Small intestine (tissue), 7 donors: ENCODE measurements at regions not wholly inside any gene's neighbourhood (a gene's known extent, or its start where the extent isn't known, plus 50 kb on each side); places are given as distances from the start of the nearest gene placed in this dataset.

Experiments
- DNase-seq, 2 donors: peaks; one replicate each; pipeline versions ENCODE4 v3.0.0 to v3.0.0-alpha.2; 2013
- FAIRE-seq: peaks from 2 replicates; lab custom pipeline; 2012; peaks lifted over from hg19 to GRCh38; lab: Jason Lieb, UNC
- H3K27ac ChIP-seq, 3 donors: one replicate each; pipeline ENCODE4 v1.5.1; 2013; ENCODE audit warnings: low read length in 2 of 3, mild to moderate bottlenecking in 2 of 3, control low read depth in 1 of 3, inconsistent platforms in 1 of 3, low read depth in 1 of 3, moderate library complexity in 1 of 3
- H3K27me3 ChIP-seq, 3 donors: one replicate each; pipeline ENCODE4 v1.6.1; 2013; ENCODE audit warnings: low read length in 3 of 3, inconsistent platforms in 1 of 3; ENCODE audit not compliant: control insufficient read depth in 3 of 3, insufficient read depth in 3 of 3
- H3K36me3 ChIP-seq, 3 donors: one replicate each; pipeline ENCODE4 v1.6.1; 2013; ENCODE audit warnings: low read length in 3 of 3, inconsistent platforms in 1 of 3, low read depth in 1 of 3, mild to moderate bottlenecking in 1 of 3, moderate library complexity in 1 of 3; ENCODE audit not compliant: control insufficient read depth in 3 of 3, insufficient read depth in 2 of 3
- H3K4me1 ChIP-seq, 3 donors: one replicate each; pipeline ENCODE4 v1.6.1; 2013; ENCODE audit warnings: low read length in 2 of 3, inconsistent platforms in 1 of 3, low read depth in 1 of 3, mild to moderate bottlenecking in 1 of 3, moderate library complexity in 1 of 3; ENCODE audit not compliant: control insufficient read depth in 3 of 3, insufficient read depth in 2 of 3
- H3K4me3 ChIP-seq, 3 donors: one replicate each; pipeline ENCODE4 v1.5.1; 2013; ENCODE audit warnings: low read length in 3 of 3, control low read depth in 1 of 3, inconsistent platforms in 1 of 3, low read depth in 1 of 3, mild to moderate bottlenecking in 1 of 3, moderate library complexity in 1 of 3
- H3K9me3 ChIP-seq, 2 donors: one replicate each; pipeline ENCODE4 v1.6.1; 2013; ENCODE audit warnings: low read depth in 1 of 2, low read length in 1 of 2; ENCODE audit not compliant: control insufficient read depth in 2 of 2, insufficient read depth in 1 of 2
- WGBS, 3 donors: extraction: QIAGEN DNeasy Blood & Tissue Kit; methylation state at CpG; one replicate each; pipeline ENCODE4 v1.1.7; 2013; 5-methylcytosine and 5-hydroxymethylcytosine counted together
- donor health status: healthy with polysubstance abuse.
- donor health status: control.
- donor health status: control.
- donor health status: Bipolar disorder and iron deficiency.
- donor health status: healthy.

- H3K4me3 ChIP-seq = no peak overlapping the region
- H3K4me1 ChIP-seq = no peaks in the 10 kb centered on the region
- no peak for DNase-seq
- 34 to 64% (median 48%) methylated on average over 8 to 9 of the region's 9 CpGs for WGBS, 3 donors
- H3K9me3 ChIP-seq = no peaks in the 10 kb centered on the region
- no peaks in the 10 kb centered on the region for H3K36me3 ChIP-seq
- no peak for FAIRE-seq
- no peaks in the 10 kb centered on the region for H3K27me3 ChIP-seq
- no peak overlapping the region for H3K27ac ChIP-seq
These were observed 119.9 kb upstream of the ATP2B2 start for GRCh38 chr3:10625323-10625722.

DNA sequence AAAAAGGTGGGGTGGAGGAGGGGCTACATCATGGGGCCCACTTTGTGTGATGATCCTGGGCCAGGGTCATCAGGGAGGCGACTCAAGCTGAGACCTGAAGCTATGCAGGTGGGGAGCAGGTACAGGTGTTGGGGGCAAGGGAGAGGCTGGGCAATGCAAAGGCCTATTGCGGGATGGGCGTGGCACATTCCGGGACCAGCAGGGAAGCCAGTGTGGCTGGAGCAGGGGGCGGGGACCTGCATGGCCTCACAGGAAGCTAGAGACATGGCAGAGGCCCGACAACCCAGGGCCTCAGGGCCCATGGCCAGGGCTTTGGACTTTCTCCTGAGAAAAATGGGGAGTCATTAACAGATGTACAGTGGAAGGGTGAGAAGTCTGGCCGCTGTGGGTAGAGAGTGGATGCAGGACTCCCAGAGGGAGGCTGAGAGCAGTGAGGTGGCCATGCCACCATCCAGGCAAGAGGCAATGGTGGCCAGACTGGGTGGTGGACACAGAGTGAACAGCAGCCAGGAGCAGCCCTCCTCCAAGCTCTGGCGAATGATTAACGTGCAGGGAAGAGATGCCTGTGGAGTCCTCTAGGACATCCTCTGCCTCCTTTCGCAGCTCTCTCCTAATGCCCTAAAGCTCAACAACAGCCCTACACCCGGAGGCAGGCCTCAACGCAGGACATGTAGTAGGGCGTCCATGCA is 122.6 kb upstream of the ATP2B2 start:
- FAIRE-seq = no peak
- Histone ChIP-seq H3K4me3 (no peak overlapping the region), H3K36me3 (no peaks in the 10 kb centered on the region), H3K4me1 (no peaks in the 10 kb centered on the region), H3K27me3 (no peaks in the 10 kb centered on the region), H3K27ac (no peak overlapping the region), H3K9me3 (no peaks in the 10 kb centered on the region)
- DNase-seq = peak; percentile 1 to 5
- 43 to 58% (median 53%) methylated on average over 13 of the region's 13 CpGs for WGBS, 3 donors

DNA sequence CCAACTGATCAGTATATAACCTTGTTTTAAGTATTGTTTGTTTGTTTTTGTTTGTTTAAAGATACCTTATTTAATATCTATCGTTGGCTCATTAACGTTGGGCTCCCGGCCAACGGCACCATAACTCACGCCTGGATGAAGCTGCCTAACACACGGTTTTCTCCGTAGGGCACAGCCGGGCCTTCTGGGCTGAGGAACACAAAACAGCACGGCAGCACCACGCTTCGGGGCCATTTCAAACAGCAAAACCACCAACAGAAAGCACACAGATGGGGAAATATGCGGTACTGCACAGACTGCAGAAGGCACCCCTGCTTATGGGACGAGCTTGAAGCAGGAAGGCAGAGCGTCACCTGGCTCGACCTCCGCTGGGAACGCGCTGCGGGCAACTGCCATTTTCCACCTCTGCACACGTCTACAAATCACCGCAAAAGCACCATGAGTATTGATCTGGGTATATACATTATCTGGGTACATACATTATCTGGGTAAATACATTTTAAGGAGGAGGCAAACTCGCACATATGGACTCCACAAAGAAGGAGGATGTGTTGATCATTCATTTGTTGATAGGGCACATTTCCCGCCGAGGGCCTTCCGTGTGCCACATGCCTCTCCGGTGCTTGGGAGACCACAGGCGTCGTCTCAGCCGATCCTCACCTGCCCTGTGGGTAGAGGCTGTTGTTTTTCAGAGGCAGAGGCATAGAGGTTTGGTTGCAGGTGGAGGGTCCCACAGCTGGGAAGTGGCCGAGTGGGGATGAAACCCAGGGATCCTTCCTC is 123.7 kb upstream of the ATP2B2 start:
- WGBS, 3 donors = 68 to 85% (median 70%) methylated on average over 30 of the region's 30 CpGs
- Histone ChIP-seq H3K27me3 (no peaks in the 10 kb centered on the region), H3K36me3 (no peaks in the 10 kb centered on the region), H3K4me3 (no peak overlapping the region), H3K9me3 (no peaks in the 10 kb centered on the region), H3K27ac (no peak overlapping the region), H3K4me1 (no peaks in the 10 kb centered on the region)
- no peak for FAIRE-seq
- no peak for DNase-seq

- 76 to 87% (median 83%) methylated on average over 7 of the region's 7 CpGs for WGBS, 3 donors
- no peaks in the 10 kb centered on the region for H3K9me3 ChIP-seq
- no peak overlapping the region for H3K4me3 ChIP-seq
- H3K36me3 ChIP-seq = no peaks in the 10 kb centered on the region
- no peaks in the 10 kb centered on the region for H3K27me3 ChIP-seq
- no peak for FAIRE-seq
- no peak overlapping the region for H3K27ac ChIP-seq
- DNase-seq = no peak
- no peaks in the 10 kb centered on the region for H3K4me1 ChIP-seq
These were observed 124.3 kb upstream of the ATP2B2 start for GRCh38 chr3:10629671-10630040.

DNA sequence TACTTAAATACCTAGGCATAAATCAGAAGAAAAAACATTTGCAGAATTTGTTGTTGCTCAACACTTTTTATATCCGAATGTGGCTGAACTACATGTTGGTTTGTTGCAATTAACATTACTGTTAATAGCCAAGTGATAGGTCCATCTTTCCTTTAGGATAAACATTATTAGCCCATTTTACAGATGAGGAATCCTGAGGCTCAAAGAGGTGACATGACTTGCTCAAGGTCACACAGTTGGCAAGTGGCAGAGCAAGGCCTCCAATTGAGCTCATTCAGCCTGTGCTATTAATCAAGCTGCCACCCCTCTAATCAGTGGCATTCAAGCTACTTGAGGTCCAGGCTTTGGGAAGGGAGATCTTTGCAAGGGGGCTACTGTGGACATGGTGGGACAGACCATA is 125.8 kb upstream of the ATP2B2 start:
- Histone ChIP-seq H3K4me3 (no peak overlapping the region), H3K27me3 (no peaks in the 10 kb centered on the region), H3K9me3 (no peaks in the 10 kb centered on the region), H3K4me1 (no peaks in the 10 kb centered on the region), H3K27ac (no peak overlapping the region), H3K36me3 (no peaks in the 10 kb centered on the region)
- DNase-seq (no peak), FAIRE-seq (no peak)
- 86 to 95% (median 88%) methylated on average over 1 of the region's 1 CpG for WGBS, 3 donors

GRCh38 chr3:10632125-10632524 is 126.7 kb upstream of the ATP2B2 start:
- no peak for FAIRE-seq
- Histone ChIP-seq H3K4me1 (no peaks in the 10 kb centered on the region), H3K27me3 (no peaks in the 10 kb centered on the region), H3K36me3 (no peaks in the 10 kb centered on the region), H3K27ac (no peak overlapping the region), H3K9me3 (peaks cover 0 to 4% of the 10 kb centered on the region in 2 donors), H3K4me3 (no peak overlapping the region)
- 78 to 84% (median 83%) methylated on average over 6 of the region's 6 CpGs for WGBS, 3 donors
- DNase-seq = no peak

- Histone ChIP-seq H3K4me3 (no peak overlapping the region), H3K27me3 (no peaks in the 10 kb centered on the region), H3K27ac (no peak overlapping the region), H3K36me3 (no peaks in the 10 kb centered on the region), H3K4me1 (no peaks in the 10 kb centered on the region), H3K9me3 (peaks cover 0 to 4% of the 10 kb centered on the region in 2 donors)
- 71 to 82% (median 79%) methylated on average over 3 of the region's 3 CpGs for WGBS, 3 donors
- no peak for FAIRE-seq
- DNase-seq = no peak
These were observed 127.4 kb upstream of the ATP2B2 start for GRCh38 chr3:10632741-10633140.

DNA sequence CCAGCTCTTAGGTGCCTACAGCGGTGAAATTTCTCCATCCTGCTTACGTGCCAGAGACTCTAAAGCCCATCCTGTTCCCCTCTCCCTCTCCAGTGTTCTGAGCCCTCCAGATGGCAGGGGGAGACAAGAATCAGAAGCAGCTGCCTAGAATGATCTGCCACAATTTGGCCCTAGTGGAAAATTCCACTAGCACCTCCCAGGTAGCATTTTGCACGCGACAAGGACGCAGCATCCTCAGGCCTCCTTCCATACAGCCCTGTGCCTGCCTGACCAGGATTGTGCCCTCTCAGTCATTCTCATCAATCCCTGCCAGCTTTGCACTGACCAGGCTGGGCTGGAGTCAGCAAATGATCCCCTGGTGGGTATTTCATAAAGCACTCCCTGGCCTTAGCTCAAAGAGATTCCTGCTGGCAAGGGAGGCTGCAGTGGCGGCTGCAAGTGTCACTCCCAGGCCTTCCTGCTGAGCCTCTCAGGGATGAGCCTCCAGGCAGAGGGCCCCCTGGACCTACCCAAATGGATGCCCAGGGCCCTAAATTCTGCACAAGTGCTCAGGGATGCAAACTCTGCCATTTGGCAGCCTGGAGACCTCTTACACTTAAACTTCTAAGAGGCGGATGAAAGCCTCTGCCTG is 130.2 kb upstream of the ATP2B2 start:
- Histone ChIP-seq H3K27ac (no peak overlapping the region), H3K4me1 (no peaks in the 10 kb centered on the region), H3K27me3 (no peaks in the 10 kb centered on the region), H3K36me3 (no peaks in the 10 kb centered on the region), H3K9me3 (peaks cover 0 to 4% of the 10 kb centered on the region in 2 donors), H3K4me3 (no peak overlapping the region)
- 79 to 89% (median 89%) methylated on average over 7 of the region's 7 CpGs for WGBS, 3 donors
- no peak for DNase-seq
- no peak for FAIRE-seq
